ENCODE measurements at regions not wholly inside any gene's neighbourhood (a gene's known extent, or its start where the extent isn't known, plus 50 kb on each side); places are given as distances from the start of the nearest gene placed in this dataset.
"Not testable (repeated sequence)": the region's sequence is repeated elsewhere in the genome, so short reads cannot be mapped to it uniquely, and the experiment has no call there.

DNA sequence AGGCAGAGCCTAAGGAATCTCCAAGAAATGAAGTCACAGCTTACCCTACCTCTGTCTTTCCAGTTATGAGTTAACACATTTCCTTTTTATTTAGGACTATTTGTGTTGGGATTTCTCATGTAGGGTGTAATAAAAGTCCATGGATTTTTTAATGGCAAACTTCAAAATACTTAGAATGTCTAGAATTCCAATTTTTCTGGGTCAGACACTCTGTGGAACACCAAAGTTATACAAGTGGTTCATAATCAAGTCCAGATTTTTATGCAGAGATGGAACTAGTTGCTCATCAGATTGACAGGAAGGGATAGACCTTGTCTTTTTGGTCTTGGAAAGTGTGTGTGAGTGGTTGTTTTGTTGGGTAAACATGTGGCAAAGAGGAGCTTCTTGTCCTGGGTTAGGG lies 69.8 kb upstream of the ADRA1D start:
- no peak for DNase-seq (ENCODE audit: low read depth in 2 of 2, low spot score in 1 of 2)

DNA sequence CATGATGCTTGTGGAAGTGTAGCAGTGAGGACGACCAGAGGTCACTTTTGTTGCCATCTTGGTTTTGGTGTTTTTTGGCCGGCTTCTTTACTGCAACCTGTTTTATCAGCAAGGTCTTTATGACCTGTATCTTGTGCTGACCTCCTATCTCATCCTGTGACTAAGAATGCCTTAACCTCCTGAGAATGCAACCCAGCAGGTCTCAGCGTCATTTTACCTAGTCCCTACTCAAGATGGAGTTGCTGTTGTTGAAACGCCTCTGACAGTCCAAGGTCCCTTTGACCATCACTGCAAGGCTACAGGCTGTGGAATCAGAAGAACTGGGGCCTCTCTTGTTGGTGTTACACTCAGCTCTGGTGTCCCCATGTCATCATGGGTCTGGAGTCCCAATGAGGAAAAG lies 61.5 kb upstream of the ADRA1D start:
- not testable (repeated sequence) for DNase-seq (ENCODE audit: low read depth in 2 of 2, low spot score in 1 of 2)

DNA sequence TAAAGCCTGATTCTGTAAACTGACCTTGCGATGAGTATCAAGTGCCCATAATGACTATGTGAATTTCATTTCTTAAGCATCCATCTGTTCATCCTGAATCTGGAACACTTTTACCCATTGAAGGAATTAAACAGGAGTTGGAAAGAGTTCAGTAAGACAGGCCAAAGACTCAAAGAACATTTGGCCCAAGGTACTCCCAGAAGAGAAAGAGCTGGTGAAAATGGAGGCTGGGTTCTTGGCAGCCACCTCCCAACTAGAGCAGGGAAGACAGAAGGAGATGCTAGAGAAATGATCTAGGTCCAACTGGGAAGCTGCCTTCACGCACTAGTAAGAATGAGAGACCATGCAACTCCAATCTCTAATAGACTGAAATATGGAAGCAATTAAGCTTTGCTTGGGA lies 57.1 kb upstream of the ADRA1D start:
- no peak for DNase-seq (ENCODE audit: low read depth in 2 of 2, low spot score in 1 of 2)

DNA sequence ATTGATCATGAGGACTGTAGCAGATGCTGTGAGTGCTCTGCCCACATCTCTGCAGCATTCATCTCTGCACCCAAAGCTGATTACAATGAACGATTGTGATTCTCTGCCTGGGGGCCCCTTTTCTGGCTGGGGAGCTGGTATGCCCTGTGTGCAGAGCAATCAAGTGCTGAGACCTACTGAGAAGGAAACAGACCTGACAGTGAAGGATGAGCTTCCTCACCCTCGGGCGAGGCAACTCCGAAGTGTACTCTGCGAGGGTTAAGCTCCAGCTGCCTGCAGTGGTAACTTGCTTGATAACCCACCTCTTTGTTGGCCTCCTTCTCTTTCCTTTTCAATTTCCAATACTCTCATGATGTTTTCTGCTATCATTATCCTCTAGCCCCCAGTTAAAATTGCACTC lies 56.0 kb upstream of the ADRA1D start:
- DNase-seq (ENCODE audit: low read depth in 2 of 2, low spot score in 1 of 2), result no peak

DNA sequence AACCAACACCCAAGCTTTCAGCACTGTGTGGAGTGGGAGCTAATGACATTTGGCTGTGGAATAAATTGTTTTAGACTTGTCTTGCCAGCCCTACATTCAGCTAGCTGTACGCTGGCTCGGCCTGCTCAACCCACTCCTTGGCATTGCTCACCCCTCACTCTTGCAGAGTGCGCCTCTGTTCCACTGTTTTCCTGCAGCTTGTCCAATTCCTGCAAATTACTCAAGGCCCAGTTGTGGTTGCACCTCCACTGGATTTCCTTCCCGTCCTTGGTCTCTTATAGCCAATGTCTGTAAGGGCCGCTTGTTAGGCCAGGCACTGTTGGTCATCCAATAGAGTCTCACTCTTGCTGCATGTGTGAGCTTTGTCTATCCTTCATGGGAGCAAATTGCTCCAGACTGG lies 55.5 kb upstream of the ADRA1D start:
- DNase-seq (ENCODE audit: low read depth in 2 of 2, low spot score in 1 of 2), result no peak

DNA sequence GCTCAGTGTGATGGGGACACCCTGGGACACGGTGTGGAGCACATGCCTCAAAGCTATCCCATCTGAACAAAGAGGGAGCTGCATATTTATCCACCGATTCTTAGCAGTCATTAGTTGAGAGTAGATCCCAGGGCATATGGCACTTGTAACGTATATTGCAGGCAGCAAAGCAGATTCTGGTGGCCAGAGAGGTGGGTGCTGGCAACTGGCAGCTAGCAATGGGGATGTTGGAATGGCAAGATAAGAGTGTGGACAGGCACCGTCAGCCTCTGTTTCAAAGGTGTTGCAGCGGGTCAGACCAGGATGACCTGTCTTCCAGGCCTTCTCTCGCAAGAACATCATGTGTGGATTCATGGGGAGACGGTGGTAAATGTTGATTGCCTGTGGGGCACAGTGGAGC lies 54.0 kb upstream of the ADRA1D start:
- DNase-seq (ENCODE audit: low read depth in 2 of 2, low spot score in 1 of 2), result no peak

DNA sequence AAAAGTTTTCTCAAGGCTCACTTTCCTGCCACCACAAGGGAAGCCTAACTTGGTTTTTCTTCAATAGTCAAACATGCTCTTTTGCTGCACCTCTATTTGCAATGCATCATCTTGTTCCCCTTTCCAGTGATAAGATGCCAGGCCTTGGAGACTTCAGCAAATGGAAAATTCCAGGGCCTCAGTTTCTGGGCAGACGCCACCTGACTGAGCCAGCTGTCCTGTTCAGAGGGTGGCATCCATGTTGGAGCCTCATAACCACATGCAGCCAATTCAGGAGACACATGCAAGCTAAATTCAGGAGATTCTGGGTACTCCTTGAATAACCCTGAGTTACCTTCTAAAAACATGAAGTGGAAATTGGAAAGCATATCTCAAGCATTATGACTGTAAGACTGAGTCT lies 51.8 kb upstream of the ADRA1D start:
- no peak for DNase-seq (ENCODE audit: low read depth in 2 of 2, low spot score in 1 of 2)

DNA sequence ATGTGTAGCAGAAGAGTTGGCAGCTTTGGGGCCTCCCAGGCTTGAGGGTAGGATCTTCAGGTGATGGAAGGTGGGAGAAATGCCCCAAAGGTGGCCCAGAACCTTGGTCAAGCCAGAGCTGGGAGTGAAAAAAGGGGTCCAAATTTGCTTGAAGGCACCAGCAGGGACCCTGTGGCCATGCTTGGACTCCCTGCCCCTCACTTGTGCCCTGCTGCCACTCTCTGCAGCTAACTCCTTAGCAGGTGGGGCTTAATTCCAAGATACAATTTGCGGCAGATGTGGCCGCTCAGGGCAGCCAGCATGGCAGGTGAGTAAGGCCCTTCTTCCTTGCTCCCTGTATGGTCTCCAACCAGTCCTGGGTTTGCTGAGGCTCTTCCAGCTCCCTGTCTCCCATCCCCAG lies 51.3 kb upstream of the ADRA1D start:
- no peak for DNase-seq (ENCODE audit: low read depth in 2 of 2, low spot score in 1 of 2)

DNA sequence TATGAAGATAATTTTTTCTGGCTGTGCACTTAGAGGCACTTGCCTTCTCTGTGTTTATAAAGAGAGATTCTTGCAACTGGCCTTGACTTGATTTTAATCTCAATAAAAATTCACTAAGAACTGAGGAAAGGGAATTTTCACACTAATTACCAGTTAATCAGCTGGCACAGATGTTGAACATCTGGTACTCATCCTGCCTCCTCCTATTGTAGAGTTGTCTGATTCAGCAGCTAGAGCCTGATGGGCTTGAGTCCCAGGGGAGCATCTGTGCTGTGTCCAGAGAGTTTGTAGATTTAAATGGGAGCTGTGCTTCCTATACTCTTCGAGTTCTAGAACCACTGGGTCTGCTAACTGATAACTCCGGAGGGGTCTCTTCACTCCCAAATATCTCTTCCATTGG lies 50.7 kb upstream of the ADRA1D start:
- no peak for DNase-seq (ENCODE audit: low read depth in 2 of 2, low spot score in 1 of 2)

DNA sequence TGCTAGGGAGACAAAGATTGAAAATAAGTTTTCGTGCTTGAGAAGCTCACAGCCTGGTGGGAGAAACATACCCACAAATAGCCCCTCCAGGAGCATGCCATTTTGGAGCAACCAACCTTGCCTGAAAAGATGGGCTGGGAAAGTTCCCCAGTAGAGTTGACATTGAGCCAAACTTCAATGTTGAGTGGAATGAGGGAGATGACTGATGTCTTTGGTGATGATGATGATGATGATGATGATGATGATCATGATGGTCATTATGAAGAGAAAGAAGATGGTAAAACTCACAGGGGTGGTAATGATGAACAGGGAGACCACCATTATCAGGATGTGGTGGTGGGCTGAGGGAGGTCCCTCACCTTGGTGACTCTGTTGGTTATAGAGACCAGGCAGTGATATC lies 50.1 kb upstream of the ADRA1D start:
- DNase-seq (ENCODE audit: low read depth in 2 of 2, low spot score in 1 of 2), result no peak

Data from stimulated activated CD8-positive, alpha-beta memory T cell treated with anti-CD3 and anti-CD28 coated beads, Interleukin-4, amount 100 ng/mL, for 1 hour (primary cell).